ENCODE measurements at regions not wholly inside any gene's neighbourhood (a gene's known extent, or its start where the extent isn't known, plus 50 kb on each side); places are given as distances from the start of the nearest gene placed in this dataset.
"Not testable (repeated sequence)": the region's sequence is repeated elsewhere in the genome, so short reads cannot be mapped to it uniquely, and the experiment has no call there.

DNA sequence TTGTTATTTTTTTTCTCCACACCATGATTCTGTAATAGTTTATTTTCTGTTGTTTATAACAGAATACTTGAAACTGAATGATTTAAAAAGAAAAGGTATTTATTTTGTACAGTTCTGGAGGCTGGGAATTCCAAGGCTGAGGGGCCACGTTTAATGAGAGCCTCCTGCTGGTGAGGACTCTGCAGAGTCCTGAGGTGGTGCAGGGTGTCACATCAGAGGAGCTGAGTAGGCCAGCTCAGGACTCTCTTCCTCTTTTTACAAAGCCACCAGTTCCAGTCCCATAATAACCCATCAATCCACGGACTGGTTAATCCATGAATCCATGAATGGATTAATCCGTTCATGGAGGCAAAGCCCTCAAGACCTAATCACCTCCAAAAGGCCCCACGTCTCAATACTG, 71.6 kb downstream of the TFAP2A start:
- Histone ChIP-seq H3K4me3 (no peak overlapping the region), H3K27me3 (ENCODE audit: control insufficient read depth in 3 of 3, insufficient read depth in 3 of 3, low read length in 2 of 3) (peaks cover 0 to 3% (median 0%) of the 10 kb centered on the region in 3 donors), H3K4me1 (ENCODE audit: control insufficient read depth in 5 of 5, insufficient read depth in 5 of 5, low read length in 5 of 5) (no peaks in the 10 kb centered on the region), H3K36me3 (ENCODE audit: control insufficient read depth in 4 of 4, insufficient read depth in 4 of 4, low read length in 4 of 4) (no peaks in the 10 kb centered on the region), H3K9me3 (ENCODE audit: control insufficient read depth in 4 of 4, insufficient read depth in 3 of 4, low read length in 3 of 4) (peaks cover 0 to 2% (median 0%) of the 10 kb centered on the region in 4 donors), H3K27ac (ENCODE audit: low read depth in 1 of 2, low read length in 1 of 2) (no peak overlapping the region), H3K9ac (ENCODE audit: insufficient read depth in 1 of 2, low read length in 2 of 2) (no peak overlapping the region)
- ATAC-seq (ENCODE audit: insufficient read depth, low FRiP score) (no peak), DNase-seq (no peak)
- no peak for TF ChIP-seq CTCF (IDR thresholded peaks at IDR 0.05; ENCODE audit: control extremely low read depth, extremely low read depth)
- 58 to 59% methylated on average over 4 of the region's 4 CpGs for WGBS, 2 donors

- Histone ChIP-seq H3K9ac (ENCODE audit: insufficient read depth in 1 of 2, low read length in 2 of 2) (no peak overlapping the region), H3K9me3 (ENCODE audit: control insufficient read depth in 4 of 4, insufficient read depth in 3 of 4, low read length in 3 of 4) (peaks cover 0 to 3% (median 0%) of the 10 kb centered on the region in 4 donors), H3K4me3 (no peak overlapping the region), H3K27ac (ENCODE audit: low read depth in 1 of 2, low read length in 1 of 2) (no peak overlapping the region), H3K36me3 (ENCODE audit: control insufficient read depth in 4 of 4, insufficient read depth in 4 of 4, low read length in 4 of 4) (no peaks in the 10 kb centered on the region), H3K27me3 (ENCODE audit: control insufficient read depth in 3 of 3, insufficient read depth in 3 of 3, low read length in 2 of 3) (peaks cover 0 to 3% (median 0%) of the 10 kb centered on the region in 3 donors), H3K4me1 (ENCODE audit: control insufficient read depth in 5 of 5, insufficient read depth in 5 of 5, low read length in 5 of 5) (no peaks in the 10 kb centered on the region)
- WGBS, 2 donors: 48 to 75% methylated on average over 4 of the region's 4 CpGs
- TF ChIP-seq CTCF (IDR thresholded peaks at IDR 0.05; ENCODE audit: control extremely low read depth, extremely low read depth): no peak
- DNase-seq: no peak
- ATAC-seq (ENCODE audit: insufficient read depth, low FRiP score): no peak
These were observed 73.3 kb downstream of the TFAP2A start for GRCh38 chr6:10341605-10342004.

DNA sequence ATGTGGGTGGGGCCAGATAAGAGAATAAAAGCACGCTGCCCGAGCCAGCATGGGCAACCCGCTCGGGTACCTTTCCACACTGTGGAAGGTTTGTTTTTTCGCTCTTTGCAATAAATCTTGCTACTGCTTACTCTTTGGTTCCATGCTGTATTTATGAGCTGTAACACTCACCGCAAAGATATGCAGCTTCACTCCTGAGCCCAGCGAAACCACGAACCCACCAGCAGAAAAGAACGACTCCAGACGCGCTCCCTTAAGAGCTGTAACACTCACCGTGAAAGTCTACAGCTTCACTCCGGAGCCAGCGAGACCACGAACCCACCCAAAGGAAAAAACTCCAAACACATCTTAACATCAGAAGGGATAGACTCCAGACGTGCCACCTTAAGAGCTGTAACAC, 76.7 kb downstream of the TFAP2A start:
- no peak for ATAC-seq (ENCODE audit: insufficient read depth, low FRiP score)

GRCh38 chr6:10337376-10337775, 77.5 kb downstream of the TFAP2A start:
- H3K36me3 ChIP-seq (ENCODE audit: control insufficient read depth in 4 of 4, insufficient read depth in 4 of 4, low read length in 4 of 4); DNase-seq; H3K27ac ChIP-seq (ENCODE audit: low read depth in 1 of 2, low read length in 1 of 2); H3K27me3 ChIP-seq (ENCODE audit: control insufficient read depth in 3 of 3, insufficient read depth in 3 of 3, low read length in 2 of 3); ATAC-seq (ENCODE audit: insufficient read depth, low FRiP score); H3K9me3 ChIP-seq (ENCODE audit: control insufficient read depth in 4 of 4, insufficient read depth in 3 of 4, low read length in 3 of 4); H3K4me1 ChIP-seq (ENCODE audit: control insufficient read depth in 5 of 5, insufficient read depth in 5 of 5, low read length in 5 of 5); H3K4me3 ChIP-seq; H3K9ac ChIP-seq (ENCODE audit: insufficient read depth in 1 of 2, low read length in 2 of 2): not testable (repeated sequence)
- WGBS, 2 donors: 94 to 96% methylated on average over 24 to 27 of the region's 27 CpGs

More for the DNA sequence above, 76.7 kb downstream of the TFAP2A start:
- no peak for TF ChIP-seq CTCF (IDR thresholded peaks at IDR 0.05; ENCODE audit: control extremely low read depth, extremely low read depth)
- 89 to 90% methylated on average over 16 of the region's 16 CpGs for WGBS, 2 donors
- H3K4me1 ChIP-seq (ENCODE audit: control insufficient read depth in 5 of 5, insufficient read depth in 5 of 5, low read length in 5 of 5): no peaks in the 10 kb centered on the region
- H3K36me3 ChIP-seq (ENCODE audit: control insufficient read depth in 4 of 4, insufficient read depth in 4 of 4, low read length in 4 of 4): no peaks in the 10 kb centered on the region
- H3K9ac ChIP-seq (ENCODE audit: insufficient read depth in 1 of 2, low read length in 2 of 2): no peak overlapping the region
- H3K27me3 ChIP-seq (ENCODE audit: control insufficient read depth in 3 of 3, insufficient read depth in 3 of 3, low read length in 2 of 3): no peaks in the 10 kb centered on the region
- DNase-seq: no peak
- peaks cover 0 to 3% (median 0%) of the 10 kb centered on the region in 4 donors for H3K9me3 ChIP-seq (ENCODE audit: control insufficient read depth in 4 of 4, insufficient read depth in 3 of 4, low read length in 3 of 4)
- no peak overlapping the region for H3K4me3 ChIP-seq
- H3K27ac ChIP-seq (ENCODE audit: low read depth in 1 of 2, low read length in 1 of 2): no peak overlapping the region
